Peyer's patch (tissue), 4 donors: ENCODE measurements at regions not wholly inside any gene's neighbourhood (a gene's known extent, or its start where the extent isn't known, plus 50 kb on each side); places are given as distances from the start of the nearest gene placed in this dataset.
"Not testable (repeated sequence)": the region's sequence is repeated elsewhere in the genome, so short reads cannot be mapped to it uniquely, and the experiment has no call there.

Experiments
- CTCF ChIP-seq, 6 experiments: fragments of 450-650 bp in 4 of 6; fragments of 200-600 bp in 2 of 6; sonication (generic) in 1 of 6; IDR thresholded peaks; one replicate each; pipeline ENCODE4 v1.5.1; 2017 to 2019; ENCODE audit warnings: antibody characterized with exemption in 6 of 6, mild to moderate bottlenecking in 3 of 6, moderate library complexity in 1 of 6
- POLR2A ChIP-seq, 2 donors: fragments of 450-650 bp; IDR thresholded peaks; one replicate each; pipeline ENCODE4 v1.5.1; 2017; ENCODE audit warnings: antibody characterized with exemption in 2 of 2, mild to moderate bottlenecking in 2 of 2, moderate library complexity in 2 of 2

GRCh38 chr11:89615642-89616041 is 94.5 kb upstream of the TRIM77 start:
- TF ChIP-seq POLR2A, CTCF (IDR thresholded peaks at IDR 0.05): not testable (repeated sequence)
